Right hindlimb (tissue), 1 donor: ENCODE measurements at regions not wholly inside any gene's neighbourhood (a gene's known extent, or its start where the extent isn't known, plus 50 kb on each side); places are given as distances from the start of the nearest gene placed in this dataset.
"Not testable (repeated sequence)": the region's sequence is repeated elsewhere in the genome, so short reads cannot be mapped to it uniquely, and the experiment has no call there.

Experiments
- DNase-seq: peaks from one replicate; pipeline ENCODE4 v3.0.0-alpha.2; 2018

- not testable (repeated sequence) for DNase-seq
Measured at GRCh38 chr7:52328328-52328727, 707.1 kb upstream of the POM121L12 start.

GRCh38 chr7:52325237-52325636 lies 710.2 kb upstream of the POM121L12 start:
- no peak for DNase-seq

GRCh38 chr7:52323202-52323746 lies 712.2 kb upstream of the POM121L12 start:
- DNase-seq = no peak

GRCh38 chr7:52320610-52321009 lies 714.8 kb upstream of the POM121L12 start:
- no peak for DNase-seq

- DNase-seq = no peak
Measured at GRCh38 chr7:52317921-52318320, 717.5 kb upstream of the POM121L12 start.

GRCh38 chr7:52311886-52312285 lies 723.5 kb upstream of the POM121L12 start:
- no peak for DNase-seq

- no peak for DNase-seq
Measured at GRCh38 chr7:52309631-52310030, 725.8 kb upstream of the POM121L12 start.

- no peak for DNase-seq
Measured at GRCh38 chr7:52302765-52303520, 732.5 kb upstream of the POM121L12 start.

- DNase-seq = no peak
Measured at GRCh38 chr7:52297128-52297527, 738.3 kb upstream of the POM121L12 start.

- no peak for DNase-seq
Measured at GRCh38 chr7:52294942-52295341, 740.5 kb upstream of the POM121L12 start.

GRCh38 chr7:52289247-52289646 lies 746.2 kb upstream of the POM121L12 start:
- no peak for DNase-seq

- DNase-seq = no peak
Measured at GRCh38 chr7:52287698-52288097, 747.7 kb upstream of the POM121L12 start.

- DNase-seq = no peak
Measured at GRCh38 chr7:52285689-52286088, 749.7 kb upstream of the POM121L12 start.

- DNase-seq = no peak
Measured at GRCh38 chr7:52283335-52283734, 752.1 kb upstream of the POM121L12 start.

- DNase-seq = peak; percentile 24
Measured at GRCh38 chr7:52273685-52274610, 761.5 kb upstream of the POM121L12 start.

- no peak for DNase-seq
Measured at GRCh38 chr7:52271703-52272102, 763.7 kb upstream of the POM121L12 start.

GRCh38 chr7:52270301-52270700 lies 765.1 kb upstream of the POM121L12 start:
- no peak for DNase-seq

- DNase-seq = no peak
Measured at GRCh38 chr7:52269669-52270068, 765.8 kb upstream of the POM121L12 start.

GRCh38 chr7:52261057-52261456 lies 774.4 kb upstream of the POM121L12 start:
- DNase-seq = no peak

GRCh38 chr7:52260046-52260665 lies 775.3 kb upstream of the POM121L12 start:
- DNase-seq = no peak

- DNase-seq = no peak
Measured at GRCh38 chr7:52257890-52258289, 777.5 kb upstream of the POM121L12 start.

- DNase-seq = no peak
Measured at GRCh38 chr7:52254396-52255010, 780.9 kb upstream of the POM121L12 start.

GRCh38 chr7:52253953-52254352 lies 781.5 kb upstream of the POM121L12 start:
- DNase-seq = no peak
